Liver (tissue), 8 donors: ENCODE measurements at regions not wholly inside any gene's neighbourhood (a gene's known extent, or its start where the extent isn't known, plus 50 kb on each side); places are given as distances from the start of the nearest gene placed in this dataset.

Source experiments
- DNase-seq: peaks from one replicate; pipeline ENCODE4 v3.0.0-alpha.2; 2017; ENCODE audit warnings: low spot score
- H3K27ac ChIP-seq, 2 donors: one replicate each; pipeline ENCODE4 v1.7.0; 2013; ENCODE audit warnings: inconsistent platforms in 2 of 2, low read length in 2 of 2, control low read depth in 1 of 2, low read depth in 1 of 2, mild to moderate bottlenecking in 1 of 2
- H3K27me3 ChIP-seq, 4 donors: one replicate each; pipeline versions ENCODE4 v1.6.1 to v1.7.0; 2013; ENCODE audit warnings: low read length in 3 of 4, inconsistent platforms in 1 of 4, mild to moderate bottlenecking in 1 of 4, moderate library complexity in 1 of 4; ENCODE audit not compliant: control insufficient read depth in 4 of 4, insufficient read depth in 4 of 4
- H3K36me3 ChIP-seq, 4 donors: one replicate each; pipeline versions ENCODE4 v1.6.1 to v1.7.0; 2013; ENCODE audit warnings: low read length in 3 of 4, mild to moderate bottlenecking in 3 of 4, low read depth in 1 of 4, moderate library complexity in 1 of 4; ENCODE audit not compliant: control insufficient read depth in 4 of 4, insufficient read depth in 3 of 4
- H3K4me1 ChIP-seq, 4 donors: one replicate each; pipeline versions ENCODE4 v1.6.1 to v1.7.0; 2013; ENCODE audit warnings: low read length in 3 of 4, mild to moderate bottlenecking in 3 of 4, moderate library complexity in 1 of 4; ENCODE audit not compliant: control insufficient read depth in 4 of 4, insufficient read depth in 4 of 4
- H3K4me3 ChIP-seq, 3 donors: one replicate each; pipeline versions ENCODE4 v1.6.1 to v1.7.0; 2013; ENCODE audit warnings: low read length in 3 of 3, control low read depth in 1 of 3, low read depth in 1 of 3, mild to moderate bottlenecking in 1 of 3
- H3K9ac ChIP-seq, 2 donors: one replicate each; pipeline ENCODE4 v1.7.0; 2013; ENCODE audit warnings: low read length in 2 of 2, mild to moderate bottlenecking in 2 of 2, moderate library complexity in 2 of 2, control low read depth in 1 of 2, low read depth in 1 of 2
- H3K9me3 ChIP-seq, 4 donors: one replicate each; pipeline versions ENCODE4 v1.6.1 to v1.7.0; 2013; ENCODE audit warnings: low read length in 3 of 4; ENCODE audit not compliant: control insufficient read depth in 4 of 4
- ATF3 ChIP-seq: IDR thresholded peaks from 2 replicates; pipeline ENCODE4 v1.6.1; 2016; ENCODE audit warnings: antibody characterized with exemption
- EGR1 ChIP-seq, 2 donors: IDR thresholded peaks; 2 replicates each; pipeline ENCODE4 v1.6.1; 2016 to 2018; ENCODE audit warnings: antibody characterized with exemption in 2 of 2, low read depth in 2 of 2
- FOXA1 ChIP-seq: IDR thresholded peaks from 2 replicates; pipeline ENCODE4 v1.6.1; 2016; ENCODE audit warnings: antibody characterized with exemption
- FOXA2 ChIP-seq: IDR thresholded peaks from 2 replicates; pipeline ENCODE4 v1.6.1; 2016; ENCODE audit warnings: antibody characterized with exemption
- GABPA ChIP-seq, 2 donors: IDR thresholded peaks in 1 of 2; conservative IDR thresholded peaks in 1 of 2; 2 replicates each; pipeline ENCODE4 v1.6.1; 2016; ENCODE audit warnings: antibody characterized with exemption in 2 of 2, mild to moderate bottlenecking in 1 of 2, moderate library complexity in 1 of 2
- HNF4A ChIP-seq, 2 donors: conservative IDR thresholded peaks; 2 replicates each; pipeline ENCODE4 v1.6.1; 2016; ENCODE audit warnings: antibody characterized with exemption in 2 of 2, mild to moderate bottlenecking in 2 of 2
- HNF4G ChIP-seq: IDR thresholded peaks from 2 replicates; pipeline ENCODE4 v1.6.1; 2016; ENCODE audit warnings: antibody characterized with exemption
- JUND ChIP-seq, 2 donors: IDR thresholded peaks; 2 replicates each; pipeline ENCODE4 v1.6.1; 2016; ENCODE audit warnings: antibody characterized with exemption in 2 of 2
- NR2F2 ChIP-seq: IDR thresholded peaks from 2 replicates; pipeline ENCODE4 v1.6.1; 2016; ENCODE audit warnings: antibody characterized with exemption
- RAD21 ChIP-seq, 2 donors: IDR thresholded peaks; 2 replicates each; pipeline ENCODE4 v1.6.1; 2016; ENCODE audit warnings: antibody characterized with exemption in 2 of 2, mild to moderate bottlenecking in 2 of 2
- RXRA ChIP-seq, 2 donors: IDR thresholded peaks; 2 replicates each; pipeline ENCODE4 v1.6.1; 2017 to 2018; ENCODE audit warnings: antibody characterized with exemption in 2 of 2, mild to moderate bottlenecking in 1 of 2
- SP1 ChIP-seq: IDR thresholded peaks from 2 replicates; pipeline ENCODE4 v1.6.1; 2018; ENCODE audit warnings: antibody characterized with exemption, mild to moderate bottlenecking
- TAF1 ChIP-seq: conservative IDR thresholded peaks from 2 replicates; pipeline ENCODE4 v1.6.1; 2016; ENCODE audit warnings: antibody characterized with exemption, mild to moderate bottlenecking
- YY1 ChIP-seq: IDR thresholded peaks from 2 replicates; pipeline ENCODE4 v1.6.1; 2016; ENCODE audit warnings: antibody characterized with exemption, mild to moderate bottlenecking
- WGBS: extraction: QIAGEN DNeasy Blood & Tissue Kit; methylation state at CpG from one replicate; pipeline ENCODE4 v1.1.7; 2013; 5-methylcytosine and 5-hydroxymethylcytosine counted together
- TF ChIP-seq, protein P1 (sequence below): IDR thresholded peaks from 2 replicates; pipeline ENCODE4 v1.6.1; 2016; ENCODE audit warnings: antibody characterized with exemption
- TF ChIP-seq, protein P2 (sequence below): IDR thresholded peaks from 2 replicates; pipeline ENCODE4 v1.6.1; 2016; ENCODE audit warnings: antibody characterized with exemption, mild to moderate bottlenecking
- TF ChIP-seq, protein P3 (sequence below): IDR thresholded peaks from 2 replicates; pipeline ENCODE4 v1.6.1; 2016; ENCODE audit warnings: antibody characterized with exemption
- TF ChIP-seq, protein P4 (sequence below): fragments of 150-350 bp; IDR thresholded peaks from 2 replicates; pipeline ENCODE4 v1.5.1; 2017; ENCODE audit warnings: improper control_type of control experiment, low read depth, low read length; ENCODE audit not compliant: missing input control
- donor health status: healthy.
- donor health status: healthy.
- donor health status: healthy.
- donor health status: healthy.
- donor health status: healthy.

GRCh38 chr21:35909456-35910223 is 150.7 kb downstream of the SETD4 start:
- DNase-seq = no peak
- TF ChIP-seq ATF3 = no peak
- TF ChIP-seq, protein P1, sequence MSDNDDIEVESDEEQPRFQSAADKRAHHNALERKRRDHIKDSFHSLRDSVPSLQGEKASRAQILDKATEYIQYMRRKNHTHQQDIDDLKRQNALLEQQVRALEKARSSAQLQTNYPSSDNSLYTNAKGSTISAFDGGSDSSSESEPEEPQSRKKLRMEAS = no peak
- no peak for TF ChIP-seq FOXA2
- no peak for TF ChIP-seq GABPA (IDR thresholded peaks at IDR 0.05 in 1 of 2, conservative IDR thresholded peaks at IDR 0.05 in 1 of 2)
- TF ChIP-seq HNF4G = no peak
- no peak for TF ChIP-seq NR2F2
- TF ChIP-seq SP1 = no peak
- H3K4me3 ChIP-seq = no peak overlapping the region
- 79% methylated on average over 1 of the region's 1 CpG for WGBS
- H3K27ac ChIP-seq = no peak overlapping the region
- H3K4me1 ChIP-seq = no peaks in the 10 kb centered on the region
- no peaks in the 10 kb centered on the region for H3K36me3 ChIP-seq
- H3K27me3 ChIP-seq = no peaks in the 10 kb centered on the region
- H3K9ac ChIP-seq = no peak overlapping the region
- H3K9me3 ChIP-seq = no peaks in the 10 kb centered on the region

GRCh38 chr21:35908311-35909078 is 151.8 kb downstream of the SETD4 start:
- H3K4me3 ChIP-seq = no peak overlapping the region
- 91% methylated on average over 5 of the region's 5 CpGs for WGBS
- no peak overlapping the region for H3K27ac ChIP-seq
- TF ChIP-seq RXRA (IDR thresholded peaks at IDR 0.05) = no peak
- TF ChIP-seq SP1 = no peak
- TF ChIP-seq RAD21 (IDR thresholded peaks at IDR 0.05) = no peak
- TF ChIP-seq EGR1 (IDR thresholded peaks at IDR 0.05; ENCODE audit: low read depth in 2 of 2) = no peak
- no peak for TF ChIP-seq NR2F2
- no peak for TF ChIP-seq FOXA1
- TF ChIP-seq, protein P2, sequence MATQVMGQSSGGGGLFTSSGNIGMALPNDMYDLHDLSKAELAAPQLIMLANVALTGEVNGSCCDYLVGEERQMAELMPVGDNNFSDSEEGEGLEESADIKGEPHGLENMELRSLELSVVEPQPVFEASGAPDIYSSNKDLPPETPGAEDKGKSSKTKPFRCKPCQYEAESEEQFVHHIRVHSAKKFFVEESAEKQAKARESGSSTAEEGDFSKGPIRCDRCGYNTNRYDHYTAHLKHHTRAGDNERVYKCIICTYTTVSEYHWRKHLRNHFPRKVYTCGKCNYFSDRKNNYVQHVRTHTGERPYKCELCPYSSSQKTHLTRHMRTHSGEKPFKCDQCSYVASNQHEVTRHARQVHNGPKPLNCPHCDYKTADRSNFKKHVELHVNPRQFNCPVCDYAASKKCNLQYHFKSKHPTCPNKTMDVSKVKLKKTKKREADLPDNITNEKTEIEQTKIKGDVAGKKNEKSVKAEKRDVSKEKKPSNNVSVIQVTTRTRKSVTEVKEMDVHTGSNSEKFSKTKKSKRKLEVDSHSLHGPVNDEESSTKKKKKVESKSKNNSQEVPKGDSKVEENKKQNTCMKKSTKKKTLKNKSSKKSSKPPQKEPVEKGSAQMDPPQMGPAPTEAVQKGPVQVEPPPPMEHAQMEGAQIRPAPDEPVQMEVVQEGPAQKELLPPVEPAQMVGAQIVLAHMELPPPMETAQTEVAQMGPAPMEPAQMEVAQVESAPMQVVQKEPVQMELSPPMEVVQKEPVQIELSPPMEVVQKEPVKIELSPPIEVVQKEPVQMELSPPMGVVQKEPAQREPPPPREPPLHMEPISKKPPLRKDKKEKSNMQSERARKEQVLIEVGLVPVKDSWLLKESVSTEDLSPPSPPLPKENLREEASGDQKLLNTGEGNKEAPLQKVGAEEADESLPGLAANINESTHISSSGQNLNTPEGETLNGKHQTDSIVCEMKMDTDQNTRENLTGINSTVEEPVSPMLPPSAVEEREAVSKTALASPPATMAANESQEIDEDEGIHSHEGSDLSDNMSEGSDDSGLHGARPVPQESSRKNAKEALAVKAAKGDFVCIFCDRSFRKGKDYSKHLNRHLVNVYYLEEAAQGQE = no peak
- no peak for TF ChIP-seq JUND (IDR thresholded peaks at IDR 0.05)
- TF ChIP-seq, protein P1 = no peak
- TF ChIP-seq YY1 = no peak
- TF ChIP-seq GABPA (IDR thresholded peaks at IDR 0.05 in 1 of 2, conservative IDR thresholded peaks at IDR 0.05 in 1 of 2) = no peak
- no peak for TF ChIP-seq TAF1
- TF ChIP-seq, protein P3, sequence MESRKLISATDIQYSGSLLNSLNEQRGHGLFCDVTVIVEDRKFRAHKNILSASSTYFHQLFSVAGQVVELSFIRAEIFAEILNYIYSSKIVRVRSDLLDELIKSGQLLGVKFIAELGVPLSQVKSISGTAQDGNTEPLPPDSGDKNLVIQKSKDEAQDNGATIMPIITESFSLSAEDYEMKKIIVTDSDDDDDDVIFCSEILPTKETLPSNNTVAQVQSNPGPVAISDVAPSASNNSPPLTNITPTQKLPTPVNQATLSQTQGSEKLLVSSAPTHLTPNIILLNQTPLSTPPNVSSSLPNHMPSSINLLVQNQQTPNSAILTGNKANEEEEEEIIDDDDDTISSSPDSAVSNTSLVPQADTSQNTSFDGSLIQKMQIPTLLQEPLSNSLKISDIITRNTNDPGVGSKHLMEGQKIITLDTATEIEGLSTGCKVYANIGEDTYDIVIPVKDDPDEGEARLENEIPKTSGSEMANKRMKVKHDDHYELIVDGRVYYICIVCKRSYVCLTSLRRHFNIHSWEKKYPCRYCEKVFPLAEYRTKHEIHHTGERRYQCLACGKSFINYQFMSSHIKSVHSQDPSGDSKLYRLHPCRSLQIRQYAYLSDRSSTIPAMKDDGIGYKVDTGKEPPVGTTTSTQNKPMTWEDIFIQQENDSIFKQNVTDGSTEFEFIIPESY = no peak
- no peak for TF ChIP-seq FOXA2
- TF ChIP-seq HNF4A (conservative IDR thresholded peaks at IDR 0.05) = no peak
- no peak for TF ChIP-seq ATF3
- TF ChIP-seq, protein P4, sequence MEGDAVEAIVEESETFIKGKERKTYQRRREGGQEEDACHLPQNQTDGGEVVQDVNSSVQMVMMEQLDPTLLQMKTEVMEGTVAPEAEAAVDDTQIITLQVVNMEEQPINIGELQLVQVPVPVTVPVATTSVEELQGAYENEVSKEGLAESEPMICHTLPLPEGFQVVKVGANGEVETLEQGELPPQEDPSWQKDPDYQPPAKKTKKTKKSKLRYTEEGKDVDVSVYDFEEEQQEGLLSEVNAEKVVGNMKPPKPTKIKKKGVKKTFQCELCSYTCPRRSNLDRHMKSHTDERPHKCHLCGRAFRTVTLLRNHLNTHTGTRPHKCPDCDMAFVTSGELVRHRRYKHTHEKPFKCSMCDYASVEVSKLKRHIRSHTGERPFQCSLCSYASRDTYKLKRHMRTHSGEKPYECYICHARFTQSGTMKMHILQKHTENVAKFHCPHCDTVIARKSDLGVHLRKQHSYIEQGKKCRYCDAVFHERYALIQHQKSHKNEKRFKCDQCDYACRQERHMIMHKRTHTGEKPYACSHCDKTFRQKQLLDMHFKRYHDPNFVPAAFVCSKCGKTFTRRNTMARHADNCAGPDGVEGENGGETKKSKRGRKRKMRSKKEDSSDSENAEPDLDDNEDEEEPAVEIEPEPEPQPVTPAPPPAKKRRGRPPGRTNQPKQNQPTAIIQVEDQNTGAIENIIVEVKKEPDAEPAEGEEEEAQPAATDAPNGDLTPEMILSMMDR = no peak
- TF ChIP-seq HNF4G = no peak
- H3K9me3 ChIP-seq = no peaks in the 10 kb centered on the region
- no peak overlapping the region for H3K9ac ChIP-seq
- no peaks in the 10 kb centered on the region for H3K27me3 ChIP-seq
- no peak for DNase-seq
- H3K36me3 ChIP-seq = no peaks in the 10 kb centered on the region
- no peaks in the 10 kb centered on the region for H3K4me1 ChIP-seq
